GM19328 (cell line): ENCODE measurements at regions not wholly inside any gene's neighbourhood (a gene's known extent, or its start where the extent isn't known, plus 50 kb on each side); places are given as distances from the start of the nearest gene placed in this dataset.
"Not testable (repeated sequence)": the region's sequence is repeated elsewhere in the genome, so short reads cannot be mapped to it uniquely, and the experiment has no call there.

Source experiments
- ATAC-seq: cut with Tn5 transposase; IDR thresholded peaks from one replicate; pipeline ENCODE4 v1.9.1; 2021; ENCODE audit warnings: mild to moderate bottlenecking, moderate library complexity; ENCODE audit not compliant: unreplicated experiment

- no peak for ATAC-seq
Measured at GRCh38 chrX:16316331-16316730, 149.1 kb downstream of the MAGEB17 start.

DNA sequence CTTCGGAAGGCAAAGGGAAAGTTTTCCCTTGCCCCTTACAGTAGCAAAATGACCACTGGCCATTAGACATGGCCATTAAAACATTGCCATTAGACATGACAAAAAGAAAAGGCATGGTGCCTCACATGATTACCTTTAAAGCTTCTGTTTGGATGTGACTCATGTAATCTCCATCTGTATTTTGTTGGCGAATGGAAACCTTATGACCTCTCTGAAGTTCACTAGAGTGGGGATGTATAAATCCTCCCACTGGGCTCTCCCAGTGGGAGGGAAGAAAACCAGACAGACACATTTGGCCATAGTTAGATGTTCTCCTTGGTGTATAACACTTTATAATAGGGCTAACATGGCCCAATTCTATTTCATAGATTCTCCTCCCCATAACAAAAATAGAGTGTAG is 152.6 kb downstream of the MAGEB17 start:
- no peak for ATAC-seq

- ATAC-seq = no peak
Measured at GRCh38 chrX:16320765-16321355, 153.6 kb downstream of the MAGEB17 start.

DNA sequence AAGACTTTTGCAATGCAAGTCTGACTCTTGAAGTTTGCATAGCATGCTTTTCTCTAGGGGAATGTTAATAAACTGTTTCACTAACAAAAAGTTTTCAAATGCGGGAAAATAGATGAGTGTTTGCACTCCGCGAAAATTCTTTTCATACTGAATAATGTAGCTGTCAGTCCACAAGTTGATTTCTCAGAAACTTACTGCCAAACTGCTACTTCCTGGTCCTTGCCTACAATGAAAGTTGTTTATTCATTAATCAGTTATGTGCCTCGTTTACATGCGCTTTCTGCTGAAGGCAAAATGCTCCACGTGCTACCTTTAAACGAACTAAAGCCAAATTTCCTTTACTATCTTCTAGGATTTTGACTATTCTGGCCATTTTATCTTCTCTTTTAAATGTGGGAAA is 166.2 kb downstream of the MAGEB17 start:
- ATAC-seq = no peak

DNA sequence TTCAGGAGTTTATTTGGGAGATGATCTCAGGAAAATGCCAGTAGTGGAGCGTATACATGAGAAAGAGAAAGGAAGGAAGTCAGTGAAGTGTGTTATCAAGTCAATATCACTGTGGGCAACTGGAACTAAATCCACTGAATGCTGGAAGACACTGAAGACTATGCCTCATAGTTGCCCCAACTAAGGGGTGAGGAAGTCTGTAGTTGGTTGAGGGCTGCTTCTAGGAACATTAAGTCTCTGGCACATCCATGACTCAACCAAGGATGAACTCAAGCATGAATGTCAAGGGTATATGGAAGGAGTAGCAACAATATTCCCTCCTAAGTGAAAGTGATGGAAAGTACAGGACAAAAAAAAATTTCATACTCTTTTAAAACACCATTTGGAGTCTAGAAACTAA is 167.9 kb downstream of the MAGEB17 start:
- ATAC-seq = no peak

GRCh38 chrX:16347968-16348670 is 180.8 kb downstream of the MAGEB17 start:
- no peak for ATAC-seq

GRCh38 chrX:16357902-16358301 is 190.6 kb downstream of the MAGEB17 start:
- ATAC-seq = no peak

GRCh38 chrX:16360056-16360455 is 192.8 kb downstream of the MAGEB17 start:
- ATAC-seq = not testable (repeated sequence)

DNA sequence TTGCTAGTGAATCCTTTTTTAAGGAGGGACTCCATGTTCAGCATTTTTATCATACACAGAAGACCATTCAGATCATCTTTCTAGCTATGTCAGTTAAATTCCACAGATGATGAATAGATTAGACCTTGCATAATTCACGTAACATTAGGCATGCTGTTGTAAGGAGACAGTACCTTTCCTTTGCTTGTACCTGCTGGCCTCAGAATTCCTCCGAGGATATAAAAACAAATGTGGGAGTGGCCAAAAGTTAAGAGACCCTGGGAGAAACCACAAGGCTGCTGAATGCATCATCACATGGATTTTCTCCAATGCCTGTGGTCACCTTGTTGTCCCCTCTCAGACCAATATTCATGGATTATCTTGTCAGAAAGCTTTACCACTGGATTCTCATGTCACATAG is 201.4 kb downstream of the MAGEB17 start:
- no peak for ATAC-seq

DNA sequence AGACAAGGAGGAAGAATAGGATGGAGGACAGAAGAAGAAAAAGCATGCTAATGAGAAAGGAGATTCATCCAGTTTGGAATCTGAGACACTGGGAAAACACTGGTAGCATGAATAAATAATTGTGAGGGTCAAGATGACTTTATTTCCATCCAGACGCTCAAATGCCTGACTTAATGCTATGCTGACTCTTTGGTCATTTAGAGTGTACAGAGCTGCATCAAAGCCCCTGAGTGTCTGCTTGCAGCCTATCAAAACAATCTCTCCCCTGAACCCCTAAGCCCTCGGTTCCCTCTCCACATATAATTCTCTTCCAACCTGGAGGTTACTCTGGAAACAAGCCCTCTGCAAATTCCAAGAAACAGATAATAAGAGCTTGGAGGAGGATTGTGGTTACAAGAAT is 208.8 kb downstream of the MAGEB17 start:
- no peak for ATAC-seq

DNA sequence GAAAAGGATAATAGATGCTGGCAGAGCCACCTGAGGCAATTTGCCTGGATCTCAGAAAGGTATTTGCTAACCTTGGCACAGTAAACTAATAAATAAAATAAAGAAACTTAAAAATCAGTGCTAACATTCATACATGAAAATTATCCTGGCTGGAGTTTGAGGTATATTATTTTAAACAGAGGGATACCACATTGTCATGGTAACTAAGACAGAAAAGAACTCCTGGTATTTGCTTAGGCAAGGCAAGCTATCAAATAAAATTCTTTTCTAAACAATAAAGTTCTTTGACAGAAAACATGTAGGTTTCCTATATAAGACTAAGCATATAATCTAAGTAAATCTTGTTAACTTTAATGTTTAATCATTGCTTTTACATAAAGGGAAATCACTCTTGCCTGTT is 218.8 kb downstream of the MAGEB17 start:
- ATAC-seq = no peak

- no peak for ATAC-seq
Measured at GRCh38 chrX:16392597-16392996, 225.3 kb downstream of the MAGEB17 start.

DNA sequence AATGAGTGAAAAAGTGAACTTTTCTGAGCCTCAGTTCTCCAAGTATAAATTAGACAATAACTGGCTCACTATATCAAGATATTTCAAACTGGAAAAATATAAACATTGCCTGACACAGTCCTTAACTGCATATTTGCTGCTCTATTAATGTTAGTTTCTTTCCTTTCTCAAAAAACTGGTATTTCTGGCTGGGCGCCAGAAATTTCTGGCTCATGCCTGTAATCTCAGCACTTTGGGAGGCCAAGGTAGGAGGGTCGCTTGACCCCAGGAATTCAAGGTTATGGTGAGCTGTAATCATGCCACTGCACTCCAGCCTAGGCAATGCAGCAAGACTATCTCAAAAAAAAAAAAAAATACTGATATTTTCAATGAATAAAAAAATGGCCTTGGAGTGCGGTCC is 227.0 kb downstream of the MAGEB17 start:
- no peak for ATAC-seq

- no peak for ATAC-seq
Measured at GRCh38 chrX:16403808-16404207, 236.5 kb downstream of the MAGEB17 start.

DNA sequence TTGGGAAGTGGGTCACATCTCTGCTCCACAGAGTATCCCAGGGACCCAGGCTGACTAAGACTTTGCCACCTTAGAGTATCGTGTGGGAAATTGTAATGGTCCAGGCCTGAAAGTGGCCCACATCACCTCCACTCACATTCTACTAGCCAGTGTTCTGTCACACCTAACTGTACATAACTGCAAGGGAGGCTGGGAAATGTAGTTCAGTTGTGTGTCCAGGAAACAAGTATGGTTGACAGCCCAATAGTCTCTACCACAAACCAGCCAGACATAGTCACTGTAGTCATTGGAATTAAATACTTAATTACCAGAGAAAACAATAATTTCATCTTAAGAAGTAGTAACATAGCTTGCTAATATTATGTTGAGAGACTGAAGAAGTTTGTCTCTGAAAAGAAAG is 233.4 kb upstream of the S100G start:
- ATAC-seq = no peak

- ATAC-seq = no peak
Measured at GRCh38 chrX:16418650-16419049, 231.3 kb upstream of the S100G start.

GRCh38 chrX:16427668-16428067 is 222.3 kb upstream of the S100G start:
- ATAC-seq = no peak

DNA sequence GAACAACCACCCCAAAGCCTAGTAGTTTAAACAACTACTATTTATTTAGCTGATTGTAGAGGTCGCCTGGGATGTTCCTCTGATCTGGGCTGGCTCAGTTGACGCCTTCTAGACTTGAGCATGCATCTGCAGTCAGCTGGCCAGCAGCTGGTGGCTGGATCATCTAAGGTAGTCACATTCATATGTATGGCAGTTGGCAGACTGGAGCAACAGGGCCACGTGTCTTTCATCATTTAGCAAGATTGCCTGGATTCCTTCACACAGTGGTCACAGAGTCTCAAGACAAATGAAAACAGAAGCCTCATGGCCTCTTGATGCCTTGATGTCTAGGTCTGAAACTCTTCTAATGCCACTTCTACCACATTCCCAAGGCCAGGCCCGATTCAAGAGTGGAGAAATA is 220.6 kb upstream of the S100G start:
- no peak for ATAC-seq

GRCh38 chrX:16431266-16431665 is 218.7 kb upstream of the S100G start:
- ATAC-seq = no peak

DNA sequence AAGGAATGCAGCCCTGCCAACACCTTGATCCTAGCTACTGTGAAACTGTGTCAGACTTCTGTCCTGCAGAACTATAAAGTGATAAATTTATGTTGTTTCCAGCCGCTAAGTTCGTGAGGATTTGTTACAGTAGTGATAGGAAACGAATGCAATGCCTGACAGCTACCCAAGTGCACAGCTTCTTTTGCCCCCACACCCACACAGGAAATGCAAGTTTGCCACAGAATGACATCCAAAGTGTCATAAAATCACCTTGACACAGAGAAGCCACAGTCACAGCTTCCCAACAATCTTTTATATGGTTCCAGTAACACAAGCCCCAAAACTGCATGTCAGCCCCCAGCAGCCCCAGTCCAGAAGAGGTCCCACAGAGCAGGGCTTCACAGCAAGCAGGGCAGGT is 216.9 kb upstream of the S100G start:
- ATAC-seq = no peak

GRCh38 chrX:16435399-16435986 is 214.5 kb upstream of the S100G start:
- ATAC-seq = no peak

DNA sequence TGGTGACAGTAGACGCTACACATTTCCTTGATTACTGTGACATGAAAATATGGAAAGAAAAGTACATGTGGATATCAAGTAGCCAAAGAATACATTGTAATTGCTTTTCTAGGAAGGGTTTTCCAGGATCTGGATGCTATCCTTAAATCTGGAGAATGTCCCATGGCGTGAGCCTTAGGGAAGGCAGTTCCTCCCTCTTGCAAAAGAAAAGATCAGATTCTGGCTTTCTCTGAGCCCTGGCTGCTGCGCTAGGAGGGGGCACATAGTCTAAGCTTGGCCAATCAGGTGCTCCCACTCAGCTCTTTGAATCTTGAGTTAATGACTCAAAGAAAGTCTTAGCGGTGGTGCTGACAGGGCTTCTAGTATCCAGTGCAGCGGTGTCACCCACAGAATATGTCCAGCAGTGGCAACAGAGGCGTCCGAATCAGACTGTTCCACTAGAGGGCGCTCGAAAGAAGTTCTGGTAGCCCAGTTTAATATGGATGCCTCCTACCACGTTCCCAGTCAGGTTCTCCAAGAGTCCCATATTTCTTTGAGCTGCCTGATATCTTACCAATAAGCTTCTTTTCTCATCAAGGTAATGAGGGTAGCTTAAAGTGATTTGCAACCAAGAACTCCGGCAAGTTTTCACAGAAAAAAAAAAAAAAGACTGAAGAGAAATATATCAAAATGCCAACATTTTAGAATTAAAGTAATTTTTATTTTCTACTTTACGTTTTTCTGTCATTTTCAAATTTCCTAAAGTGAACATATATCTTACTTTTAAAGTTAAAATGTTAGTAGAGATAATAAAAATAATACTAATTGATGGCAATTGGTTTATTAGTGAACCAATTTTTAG is 213.4 kb upstream of the S100G start:
- ATAC-seq = peak; percentile 76
